GM18519 (cell line): ENCODE measurements at regions not wholly inside any gene's neighbourhood (a gene's known extent, or its start where the extent isn't known, plus 50 kb on each side); places are given as distances from the start of the nearest gene placed in this dataset.

Source experiments
- ATAC-seq: cut with Tn5 transposase; IDR thresholded peaks from one replicate; pipeline ENCODE4 v1.9.1; 2021; ENCODE audit warnings: mild to moderate bottlenecking, moderate library complexity; ENCODE audit not compliant: unreplicated experiment, low FRiP score

GRCh38 chr7:47007471-47007870, 574.4 kb downstream of the TNS3 start:
- no peak for ATAC-seq

- no peak for ATAC-seq
Observed at GRCh38 chr7:47000561-47000960, 581.4 kb downstream of the TNS3 start.

GRCh38 chr7:46999866-47000265, 582.0 kb downstream of the TNS3 start:
- no peak for ATAC-seq

- no peak for ATAC-seq
Observed at GRCh38 chr7:46996972-46997371, 584.9 kb downstream of the TNS3 start.

- no peak for ATAC-seq
Observed at GRCh38 chr7:46993396-46993795, 588.5 kb downstream of the TNS3 start.

- ATAC-seq: no peak
Observed at GRCh38 chr7:46990761-46991160, 591.1 kb downstream of the TNS3 start.

GRCh38 chr7:46989247-46989646, 592.7 kb downstream of the TNS3 start:
- ATAC-seq: no peak

- no peak for ATAC-seq
Observed at GRCh38 chr7:46982928-46983327, 599.0 kb downstream of the TNS3 start.

- no peak for ATAC-seq
Observed at GRCh38 chr7:46979439-46979838, 602.5 kb downstream of the TNS3 start.

- ATAC-seq: no peak
Observed at GRCh38 chr7:46975493-46975892, 606.4 kb downstream of the TNS3 start.

- ATAC-seq: no peak
Observed at GRCh38 chr7:46972205-46972604, 609.7 kb downstream of the TNS3 start.

- ATAC-seq: no peak
Observed at GRCh38 chr7:46970476-46970875, 611.4 kb downstream of the TNS3 start.

- no peak for ATAC-seq
Observed at GRCh38 chr7:46970131-46970430, 611.8 kb downstream of the TNS3 start.

- ATAC-seq: no peak
Observed at GRCh38 chr7:46969303-46970130, 612.4 kb downstream of the TNS3 start.

GRCh38 chr7:46968003-46968402, 613.9 kb downstream of the TNS3 start:
- no peak for ATAC-seq

- ATAC-seq: no peak
Observed at GRCh38 chr7:46963719-46964118, 618.2 kb downstream of the TNS3 start.

- ATAC-seq: no peak
Observed at GRCh38 chr7:46960970-46961369, 620.9 kb downstream of the TNS3 start.

GRCh38 chr7:46957195-46957594, 624.7 kb downstream of the TNS3 start:
- no peak for ATAC-seq

- ATAC-seq: no peak
Observed at GRCh38 chr7:46955531-46955930, 626.4 kb downstream of the TNS3 start.

- ATAC-seq: no peak
Observed at GRCh38 chr7:46954181-46954580, 627.7 kb downstream of the TNS3 start.

- no peak for ATAC-seq
Observed at GRCh38 chr7:46953008-46953407, 628.9 kb downstream of the TNS3 start.

- no peak for ATAC-seq
Observed at GRCh38 chr7:46949270-46949931, 632.5 kb downstream of the TNS3 start.
